Stomach (tissue), 8 donors: ENCODE measurements at regions not wholly inside any gene's neighbourhood (a gene's known extent, or its start where the extent isn't known, plus 50 kb on each side); places are given as distances from the start of the nearest gene placed in this dataset.

Experiments
- DNase-seq, 2 donors: peaks; one replicate each; pipeline versions ENCODE4 v3.0.0 to v3.0.0-alpha.2; 2013 to 2019
- H3K27ac ChIP-seq, 5 donors: fragments of 200-600 bp in 4 of 5; sonication (generic) in 4 of 5; one replicate each; pipeline ENCODE4 v1.5.1; 2013 to 2019; ENCODE audit warnings: mild to moderate bottlenecking in 1 of 5, moderate library complexity in 1 of 5
- H3K27me3 ChIP-seq, 3 donors: fragments of 200-600 bp; sonication (generic); one replicate each; pipeline ENCODE4 v1.5.1; 2017 to 2019; ENCODE audit warnings: mixed run types in 1 of 3
- H3K36me3 ChIP-seq, 4 donors: fragments of 200-600 bp; sonication (generic); 1 replicate in 3 of 4; 2 replicates in 1 of 4; pipeline ENCODE4 v1.5.1; 2016 to 2019
- H3K4me1 ChIP-seq, 4 donors: fragments of 200-600 bp; sonication (generic); one replicate each; pipeline ENCODE4 v1.5.1; 2016 to 2019
- H3K4me3 ChIP-seq, 4 donors: fragments of 200-600 bp; sonication (generic) in 3 of 4; one replicate each; pipeline ENCODE4 v1.5.1; 2016 to 2019; ENCODE audit warnings: mild to moderate bottlenecking in 1 of 4
- H3K9me3 ChIP-seq, 4 donors: fragments of 200-600 bp; sonication (generic); one replicate each; pipeline ENCODE4 v1.5.1; 2016 to 2019
- CTCF ChIP-seq, 7 experiments: fragments of 450-650 bp in 4 of 7; fragments of 200-600 bp in 3 of 7; sonication (generic) in 3 of 7; IDR thresholded peaks; one replicate each; pipeline ENCODE4 v1.5.1; 2016 to 2019; ENCODE audit warnings: antibody characterized with exemption in 7 of 7, control low read depth in 2 of 7, mild to moderate bottlenecking in 1 of 7
- EP300 ChIP-seq: sonication (generic); formaldehyde crosslinking; IDR thresholded peaks from one replicate; pipeline ENCODE4 v1.6.1; 2017; ENCODE audit warnings: antibody characterized with exemption
- POLR2A ChIP-seq, 4 donors: fragments of 450-650 bp; IDR thresholded peaks; one replicate each; pipeline ENCODE4 v1.6.1; 2016; ENCODE audit warnings: antibody characterized with exemption in 4 of 4, control low read depth in 2 of 4, mild to moderate bottlenecking in 1 of 4, moderate library complexity in 1 of 4
- POLR2AphosphoS5 ChIP-seq, 3 donors: sonication (generic); formaldehyde crosslinking; IDR thresholded peaks; one replicate each; pipeline ENCODE4 v1.6.1; 2016; ENCODE audit warnings: antibody characterized with exemption in 3 of 3
- WGBS, 5 donors: extraction: QIAGEN DNeasy Blood & Tissue Kit in 3 of 5; methylation state at CpG; one replicate each; pipeline versions ENCODE4 v1.1.5 to v1.1.7; 2013 to 2018; 5-methylcytosine and 5-hydroxymethylcytosine counted together
- intact Hi-C: fragments of 100-400 bp; cut with DNase I; formaldehyde crosslinking; loops from one replicate; pipeline ENCODE4 v1.15.1; 2023; ENCODE audit warnings: low total_unique reads
- donor health status: healthy with polysubstance abuse.
- donor health status: Bipolar disorder and iron deficiency.
- donor health status: healthy.

- Histone ChIP-seq H3K4me1 (peaks cover 6 to 24% (median 11%) of the 10 kb centered on the region in 4 donors), H3K27me3 (peaks cover 0 to 31% (median 0%) of the 10 kb centered on the region in 3 donors), H3K9me3 (no peaks in the 10 kb centered on the region), H3K27ac (no peak overlapping the region), H3K4me3 (no peak overlapping the region), H3K36me3 (no peaks in the 10 kb centered on the region)
- intact Hi-C loops = no loop called here
- TF ChIP-seq POLR2AphosphoS5 (IDR thresholded peaks at IDR 0.05) (no peak), EP300 (no peak), CTCF (IDR thresholded peaks at IDR 0.05) (no peak), POLR2A (IDR thresholded peaks at IDR 0.05) (no peak)
- 59 to 75% (median 66%) methylated on average over 6 of the region's 6 CpGs for WGBS, 5 donors
- peak in 1 of 2 donors; percentile 50 for DNase-seq
These were observed 77.9 kb upstream of the SDK2 start for GRCh38 chr17:73722165-73722564.

DNA sequence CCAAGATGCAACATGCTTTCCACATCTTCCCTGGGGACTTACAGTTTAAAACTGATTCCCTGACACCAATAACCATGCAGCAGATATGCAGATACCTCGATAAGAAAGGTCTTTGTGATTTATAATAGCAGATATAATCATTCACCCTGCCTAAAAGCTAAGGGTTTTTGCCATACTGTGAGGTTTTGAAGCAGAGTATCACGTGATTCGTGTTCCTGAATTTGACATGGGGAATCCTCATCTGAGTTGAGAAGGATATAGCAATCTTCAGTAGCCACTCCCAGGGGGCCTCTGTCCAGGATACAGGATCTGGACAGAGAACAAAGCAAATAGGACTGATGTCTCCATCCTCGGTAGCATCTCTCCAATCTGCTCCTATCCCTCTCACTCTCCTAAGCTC lies 79.1 kb upstream of the SDK2 start:
- WGBS, 5 donors = 66 to 81% (median 75%) methylated on average over 4 of the region's 4 CpGs
- Histone ChIP-seq H3K27me3 (peaks cover 0 to 40% (median 0%) of the 10 kb centered on the region in 3 donors), H3K36me3 (no peaks in the 10 kb centered on the region), H3K4me1 (peaks cover 6 to 20% (median 11%) of the 10 kb centered on the region in 4 donors), H3K27ac (no peak overlapping the region), H3K9me3 (no peaks in the 10 kb centered on the region), H3K4me3 (no peak overlapping the region)
- intact Hi-C loops = no loop called here
- DNase-seq = no peak
- TF ChIP-seq EP300 (no peak), POLR2AphosphoS5 (IDR thresholded peaks at IDR 0.05) (no peak), CTCF (IDR thresholded peaks at IDR 0.05) (no peak), POLR2A (IDR thresholded peaks at IDR 0.05) (no peak)

DNA sequence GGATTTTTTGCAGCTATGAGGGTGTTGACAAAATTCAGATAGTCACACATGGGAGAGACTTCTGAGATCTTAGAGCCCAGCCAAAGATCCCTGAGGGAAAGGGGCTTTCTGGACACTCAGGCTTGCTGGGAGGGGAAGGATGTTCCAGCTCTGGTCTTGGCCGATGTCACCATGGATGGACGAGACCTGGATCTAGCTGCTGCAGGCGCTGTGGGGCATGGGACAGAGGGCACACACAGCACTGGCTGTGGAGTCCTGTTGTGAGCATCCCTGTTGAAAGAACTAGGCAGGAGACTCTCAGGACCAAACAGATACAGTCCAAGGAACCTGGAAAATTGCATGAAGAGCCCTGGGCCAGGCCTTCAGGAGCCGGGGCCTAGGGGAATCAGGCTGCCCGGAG lies 80.1 kb upstream of the SDK2 start:
- TF ChIP-seq EP300 = no peak
- no peak for TF ChIP-seq POLR2A (IDR thresholded peaks at IDR 0.05)
- TF ChIP-seq POLR2AphosphoS5 (IDR thresholded peaks at IDR 0.05) = no peak
- no peak for TF ChIP-seq CTCF (IDR thresholded peaks at IDR 0.05)
- no peak for DNase-seq
- H3K27me3 ChIP-seq = peaks cover 0 to 38% (median 0%) of the 10 kb centered on the region in 3 donors
- 80 to 91% (median 83%) methylated on average over 4 to 5 of the region's 5 CpGs for WGBS, 5 donors
- intact Hi-C loops = no loop called here
- H3K4me3 ChIP-seq = no peak overlapping the region
- no peaks in the 10 kb centered on the region for H3K9me3 ChIP-seq
- H3K27ac ChIP-seq = no peak overlapping the region
- no peaks in the 10 kb centered on the region for H3K36me3 ChIP-seq
- H3K4me1 ChIP-seq = peaks cover 2 to 10% (median 6%) of the 10 kb centered on the region in 4 donors

GRCh38 chr17:73724990-73725389 lies 80.7 kb upstream of the SDK2 start:
- intact Hi-C loops = no loop called here
- Histone ChIP-seq H3K9me3 (peaks cover 0 to 2% (median under 1%) of the 10 kb centered on the region in 4 donors), H3K4me3 (no peak overlapping the region), H3K27ac (no peak overlapping the region), H3K27me3 (peaks cover 0 to 33% (median 0%) of the 10 kb centered on the region in 3 donors), H3K36me3 (no peaks in the 10 kb centered on the region), H3K4me1 (peaks cover 0 to 4% (median under 1%) of the 10 kb centered on the region in 4 donors)
- no peak for DNase-seq
- TF ChIP-seq POLR2AphosphoS5 (IDR thresholded peaks at IDR 0.05) = no peak
- WGBS, 5 donors = 90 to 96% (median 90%) methylated on average over 4 of the region's 4 CpGs

- Histone ChIP-seq H3K4me1 (no peaks in the 10 kb centered on the region), H3K9me3 (peaks cover 0 to 12% (median 10%) of the 10 kb centered on the region in 4 donors), H3K4me3 (no peak overlapping the region), H3K36me3 (no peaks in the 10 kb centered on the region), H3K27ac (no peak overlapping the region), H3K27me3 (peaks cover 0 to 33% (median 0%) of the 10 kb centered on the region in 3 donors)
- intact Hi-C loops = no loop called here
- 79 to 90% (median 83%) methylated on average over 9 to 12 of the region's 12 CpGs for WGBS, 5 donors
- no peak for TF ChIP-seq POLR2AphosphoS5 (IDR thresholded peaks at IDR 0.05)
- no peak for TF ChIP-seq POLR2A (IDR thresholded peaks at IDR 0.05)
- TF ChIP-seq CTCF (IDR thresholded peaks at IDR 0.05) = no peak
- TF ChIP-seq EP300 = no peak
- DNase-seq = no peak
These were observed 81.7 kb upstream of the SDK2 start for GRCh38 chr17:73725794-73726515.
